NOMO-1 treated with DMSO at 0.1 percent for 48 hours (cell line): ENCODE measurements at regions not wholly inside any gene's neighbourhood (a gene's known extent, or its start where the extent isn't known, plus 50 kb on each side); places are given as distances from the start of the nearest gene placed in this dataset.
A peak's percentile ranks its signal among the peaks of the same experiment; 100 is the strongest.

Experiments used
- DNase-seq: peaks from one replicate; lab custom pipeline; 2025; ENCODE audit not compliant: unreplicated experiment; lab: John Stamatoyannopoulos, UW

- no peak for DNase-seq
Measured at GRCh38 chr2:6497048-6497447, 368.7 kb downstream of the CMPK2 start.

DNA sequence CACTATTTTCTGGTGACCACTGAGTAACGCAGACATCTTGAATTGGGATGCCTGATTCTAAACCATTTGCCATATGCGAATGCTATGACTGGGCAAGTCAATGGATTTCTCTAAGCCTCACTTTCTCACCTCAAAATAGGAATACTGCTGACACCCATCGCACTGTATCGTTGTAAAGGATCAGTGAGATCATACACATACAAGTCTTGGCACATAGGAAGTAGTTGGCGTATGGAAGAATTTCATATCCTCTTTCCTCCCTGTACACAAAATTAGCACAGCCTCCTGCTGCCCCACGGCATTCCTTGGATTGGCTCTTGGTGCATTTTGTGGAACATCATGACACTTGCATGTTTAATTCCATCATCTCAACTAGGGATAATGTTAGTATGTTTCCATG is 366.9 kb downstream of the CMPK2 start:
- no peak for DNase-seq

- no peak for DNase-seq
Measured at GRCh38 chr2:6499691-6500090, 366.0 kb downstream of the CMPK2 start.

DNA sequence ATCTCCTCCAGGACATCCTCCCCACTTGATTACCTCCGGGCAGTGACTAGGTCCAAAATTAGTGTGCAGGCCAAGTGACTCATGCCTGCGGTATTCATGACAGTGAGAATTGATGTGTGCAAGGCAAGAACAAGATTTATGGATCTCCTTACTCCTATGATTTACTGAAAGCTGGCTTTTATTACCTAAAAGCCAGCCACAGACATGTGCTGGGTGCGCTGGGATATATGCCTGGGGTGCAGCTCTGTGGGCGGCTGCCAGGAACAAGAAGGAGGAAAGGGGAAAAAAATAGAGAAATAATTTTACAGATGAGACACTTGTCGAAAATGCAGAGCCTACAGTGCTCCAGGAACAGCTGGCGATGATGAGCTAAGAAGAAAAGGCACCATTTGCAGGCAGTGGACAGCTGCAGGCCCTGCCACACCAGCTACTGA is 359.3 kb downstream of the CMPK2 start:
- DNase-seq, result peak; percentile 0

DNA sequence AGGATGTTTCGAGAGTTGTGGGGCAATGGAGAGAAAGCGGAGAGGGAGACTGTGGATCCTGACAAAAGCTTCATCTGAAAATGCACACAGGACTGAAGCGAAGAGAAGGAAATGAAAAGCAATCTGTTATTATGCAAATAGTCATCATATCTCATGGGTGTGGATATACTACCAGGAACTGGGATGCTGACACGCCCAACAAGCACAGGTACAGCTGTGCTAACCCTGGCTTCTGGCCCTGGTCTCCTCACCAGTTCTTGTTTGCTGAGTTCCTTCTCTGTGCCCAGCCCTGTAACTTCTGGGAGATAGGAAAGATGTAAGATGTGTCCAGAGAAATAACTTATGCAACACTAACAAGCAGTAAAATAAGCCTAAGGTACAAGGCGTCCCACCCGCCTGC is 358.8 kb downstream of the CMPK2 start:
- DNase-seq, result no peak

- no peak for DNase-seq
Measured at GRCh38 chr2:6510532-6510931, 355.2 kb downstream of the CMPK2 start.

DNA sequence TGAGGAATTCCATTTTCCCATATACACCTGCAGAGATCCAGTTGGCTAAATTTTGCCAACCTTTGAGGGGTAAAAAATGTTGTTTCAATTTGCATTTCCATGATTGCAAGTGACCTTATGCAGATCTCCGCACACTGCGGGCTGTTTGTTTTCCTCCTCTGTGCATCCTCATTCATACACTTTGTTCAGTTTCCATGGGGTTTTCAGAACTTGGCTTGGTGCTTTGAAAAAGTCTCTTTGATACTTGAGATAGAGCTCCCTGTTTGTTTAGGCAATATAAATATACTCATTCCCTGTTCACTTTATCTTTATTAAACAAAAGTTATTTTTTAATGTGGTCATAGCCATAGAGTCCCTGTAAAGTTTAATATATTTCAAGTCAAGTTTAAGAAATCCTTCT is 353.1 kb downstream of the CMPK2 start:
- DNase-seq, result no peak

- no peak for DNase-seq
Measured at GRCh38 chr2:6516674-6517073, 349.0 kb downstream of the CMPK2 start.

- DNase-seq, result no peak
Measured at GRCh38 chr2:6518361-6518760, 347.3 kb downstream of the CMPK2 start.

DNA sequence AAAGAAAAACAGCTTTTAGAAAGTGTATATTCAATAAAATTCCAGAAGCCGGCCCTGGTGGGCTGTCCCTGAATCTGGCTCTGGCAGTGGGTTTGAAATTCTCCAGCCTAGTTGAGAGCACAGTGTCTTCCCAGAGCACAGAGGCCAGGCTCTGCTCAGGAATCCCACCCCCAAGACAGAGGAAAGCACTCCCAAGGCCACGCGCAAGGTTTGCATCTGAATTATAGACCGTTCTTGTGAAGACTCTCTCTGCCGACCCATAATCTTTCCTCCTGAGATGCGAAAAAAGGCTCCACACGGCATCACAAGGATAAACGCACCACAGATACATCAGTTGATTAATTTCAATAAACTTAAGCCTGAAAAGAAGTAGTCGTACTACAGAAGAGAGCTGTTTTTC is 342.2 kb downstream of the CMPK2 start:
- no peak for DNase-seq

- DNase-seq, result no peak
Measured at GRCh38 chr2:6524691-6525474, 340.8 kb downstream of the CMPK2 start.

DNA sequence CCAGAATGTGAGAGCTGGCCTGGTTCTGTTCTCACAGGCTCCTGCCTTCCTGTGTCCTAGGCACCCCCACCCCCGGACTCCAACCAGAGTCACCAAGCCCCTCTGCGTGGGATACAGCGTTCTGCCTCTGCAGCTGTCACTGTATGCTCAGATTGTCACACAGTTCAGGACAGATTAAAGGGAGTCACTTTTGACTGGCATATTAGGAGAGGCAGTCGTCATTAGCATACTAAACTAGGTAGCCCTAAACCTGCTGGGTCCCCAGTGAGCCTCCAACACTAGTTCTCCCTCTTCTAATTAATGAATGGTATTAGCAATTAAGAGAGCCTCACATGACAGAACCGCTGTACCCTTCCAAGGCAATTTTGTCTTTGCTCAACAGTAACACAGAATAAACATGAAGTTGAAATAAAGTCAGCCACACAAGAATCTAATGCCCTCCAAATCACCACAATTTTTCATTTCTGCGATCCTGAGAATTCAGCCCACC is 340.2 kb downstream of the CMPK2 start:
- DNase-seq, result no peak

DNA sequence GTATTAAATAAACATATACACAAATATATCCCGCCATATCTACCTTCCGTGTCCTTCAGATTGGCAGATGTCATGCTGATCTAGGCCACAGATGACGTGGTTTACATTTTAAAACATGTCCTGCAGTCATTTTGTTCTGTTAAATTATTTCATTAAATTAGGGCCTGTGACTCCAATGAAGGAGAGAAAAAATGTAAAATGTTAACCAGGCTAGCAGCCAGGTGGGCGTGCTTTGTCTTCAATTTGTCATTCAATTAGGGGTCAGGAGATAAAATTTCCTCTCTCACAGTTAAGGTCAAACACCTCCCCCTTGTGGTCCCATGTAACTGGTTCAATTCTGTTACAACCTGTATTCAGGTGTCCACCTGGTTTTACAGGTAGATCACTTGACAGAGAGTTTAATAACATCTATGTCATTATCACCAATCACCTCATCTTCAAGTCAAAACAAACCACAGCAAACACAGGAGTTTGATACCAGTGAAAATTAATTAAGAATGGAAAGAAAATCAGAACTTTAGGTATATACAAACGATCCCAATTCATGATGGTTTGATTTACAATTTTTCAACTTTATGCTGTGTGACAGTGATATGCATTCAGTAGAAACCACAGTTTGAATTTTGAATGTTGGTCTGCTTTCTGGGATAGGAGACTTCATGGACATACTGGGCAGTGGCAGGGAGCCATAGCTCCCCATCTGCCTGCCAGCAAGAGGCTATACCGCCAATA is 339.4 kb downstream of the CMPK2 start:
- DNase-seq, result no peak

DNA sequence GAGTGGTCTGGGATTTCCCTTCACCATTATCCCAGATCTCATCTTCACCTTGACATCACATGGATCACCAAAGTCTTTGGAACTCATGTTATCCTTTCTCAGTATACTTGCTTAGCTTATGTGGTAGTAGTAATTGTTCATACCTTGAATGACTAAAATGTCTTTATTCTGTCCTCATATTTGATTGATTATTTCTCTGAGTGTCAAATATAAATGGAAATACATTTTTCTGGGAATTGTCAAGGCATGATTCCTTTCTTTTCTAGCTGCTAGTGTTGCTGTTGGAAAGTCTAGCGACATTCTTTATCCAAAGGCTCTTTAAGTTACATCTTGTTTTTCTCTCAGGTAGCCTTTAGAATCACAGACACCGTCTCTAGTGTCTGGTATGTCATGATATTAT is 334.4 kb downstream of the CMPK2 start:
- no peak for DNase-seq

DNA sequence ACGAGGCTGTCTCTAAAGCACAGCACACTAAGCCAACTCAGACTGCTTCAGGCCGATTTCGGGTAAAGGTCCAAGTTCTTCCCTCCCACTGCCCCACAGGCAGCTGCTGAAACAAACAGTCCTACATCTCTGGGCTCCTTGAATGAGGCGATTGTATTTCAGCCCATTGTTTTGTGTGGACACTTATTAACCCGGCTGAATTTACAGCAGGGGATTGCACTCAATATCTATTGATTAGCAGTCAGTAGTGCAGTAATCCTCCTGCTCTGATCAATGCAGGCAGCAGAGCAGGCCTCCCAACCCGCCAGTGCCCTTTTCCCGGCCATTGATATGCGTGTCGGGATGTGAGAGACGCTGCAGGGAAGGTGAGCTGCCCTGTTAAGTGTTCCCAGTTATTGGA is 330.1 kb downstream of the CMPK2 start:
- no peak for DNase-seq

- no peak for DNase-seq
Measured at GRCh38 chr2:6538607-6539006, 327.1 kb downstream of the CMPK2 start.

GRCh38 chr2:6545336-6545735 is 320.4 kb downstream of the CMPK2 start:
- no peak for DNase-seq

GRCh38 chr2:6545795-6546194 is 319.9 kb downstream of the CMPK2 start:
- no peak for DNase-seq

DNA sequence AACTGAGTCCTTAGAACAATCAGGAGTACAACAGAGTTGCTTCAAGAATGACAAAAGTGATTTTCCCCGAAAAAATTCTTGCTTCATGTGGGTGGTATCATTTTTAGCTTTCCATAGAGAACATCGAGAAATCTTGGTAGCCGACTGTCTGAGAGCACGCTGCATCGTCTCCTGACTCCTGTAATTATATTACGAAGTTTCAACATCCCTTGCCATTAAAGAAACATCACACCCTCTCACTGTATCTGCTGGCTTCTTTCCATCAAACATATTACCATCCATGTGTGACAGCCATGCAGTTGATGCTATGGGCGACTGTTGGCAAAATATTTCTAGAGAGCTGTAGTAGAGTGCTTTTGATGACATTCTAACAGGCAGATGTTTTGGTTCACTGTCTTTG is 311.2 kb downstream of the CMPK2 start:
- DNase-seq, result no peak

GRCh38 chr2:6556755-6557154 is 309.0 kb downstream of the CMPK2 start:
- no peak for DNase-seq

DNA sequence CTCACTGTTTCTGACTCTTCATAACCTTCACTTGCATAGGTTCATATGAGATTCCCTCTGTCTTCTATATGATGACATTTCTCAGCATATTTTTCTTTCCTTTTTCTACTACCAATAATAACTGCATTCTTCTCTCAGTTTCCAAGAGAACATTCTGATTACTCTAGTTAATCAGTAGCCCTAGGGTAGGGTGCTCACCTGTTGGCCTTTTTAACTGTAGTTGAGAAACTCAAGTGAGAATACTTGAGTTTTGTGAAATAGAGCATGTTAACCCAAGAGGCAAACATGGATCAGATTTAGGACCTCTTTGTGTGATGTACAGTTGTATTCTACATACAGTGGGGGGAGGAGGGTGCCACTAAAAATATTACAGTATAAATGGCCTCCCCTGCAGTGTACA is 308.0 kb downstream of the CMPK2 start:
- no peak for DNase-seq

DNA sequence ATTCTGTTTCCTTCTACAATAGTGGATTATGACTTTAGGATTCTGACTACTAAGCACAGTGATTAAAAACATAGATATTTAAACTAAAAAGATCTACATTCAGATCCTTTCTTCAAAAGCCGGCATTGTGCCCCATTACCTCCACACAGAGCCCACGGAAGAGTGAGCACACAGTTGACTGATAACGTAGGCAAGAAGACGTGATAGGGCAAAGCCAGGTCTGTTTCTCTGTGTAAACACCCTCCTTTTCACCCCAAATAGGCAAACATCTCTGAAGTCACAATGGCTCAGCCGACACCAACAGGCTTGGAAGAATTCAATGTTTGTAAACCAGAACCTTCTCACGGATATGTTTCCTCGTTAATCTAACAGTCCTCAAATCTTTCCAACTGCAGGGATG is 302.9 kb downstream of the CMPK2 start:
- DNase-seq, result no peak
